Loucy (cell line): ENCODE measurements at regions not wholly inside any gene's neighbourhood (a gene's known extent, or its start where the extent isn't known, plus 50 kb on each side); places are given as distances from the start of the nearest gene placed in this dataset.

ENCODE experiments used
- H2AFZ ChIP-seq: fragments of 200-600 bp; sonication (generic); 2 replicates; pipeline ENCODE4 v1.6.0; 2016; ENCODE audit warnings: antibody characterized with exemption, mild to moderate bottlenecking, low read length, moderate library complexity
- H3F3A ChIP-seq: fragments of 200-600 bp; 2 replicates; pipeline ENCODE4 v1.6.0; 2016; ENCODE audit warnings: antibody characterized with exemption, low read depth, mild to moderate bottlenecking
- H3K27me3 ChIP-seq: fragments of 200-600 bp; sonication (generic); 2 replicates; pipeline ENCODE4 v1.6.1; 2014; ENCODE audit warnings: low read length, mild to moderate bottlenecking; ENCODE audit not compliant: insufficient read depth, poor library complexity, severe bottlenecking
- H3K36me3 ChIP-seq: fragments of 200-600 bp; sonication (generic); 2 replicates; pipeline ENCODE4 v1.6.1; 2016; ENCODE audit warnings: low read length; ENCODE audit not compliant: insufficient read depth
- H3K4me1 ChIP-seq: fragments of 200-600 bp; sonication (generic); 2 replicates; pipeline ENCODE4 v1.5.1; 2014; ENCODE audit warnings: low read length, mild to moderate bottlenecking; ENCODE audit not compliant: insufficient read depth, poor library complexity, severe bottlenecking
- H3K4me2 ChIP-seq: fragments of 200-600 bp; sonication (generic); 2 replicates; pipeline ENCODE4 v1.6.0; 2014; ENCODE audit warnings: antibody characterized with exemption, low read length, low read depth, mild to moderate bottlenecking; ENCODE audit not compliant: poor library complexity, severe bottlenecking
- H3K4me3 ChIP-seq: fragments of 200-600 bp; sonication (generic); 2 replicates; pipeline ENCODE4 v1.5.1; 2014; ENCODE audit warnings: low read length, mild to moderate bottlenecking, mixed read lengths; ENCODE audit not compliant: poor library complexity, severe bottlenecking
- H3K79me2 ChIP-seq: fragments of 200-600 bp; sonication (generic); 2 replicates; pipeline ENCODE4 v1.6.1; 2014; ENCODE audit warnings: low read length; ENCODE audit not compliant: insufficient read depth
- H3K9ac ChIP-seq: fragments of 200-600 bp; sonication (generic); 2 replicates; pipeline ENCODE4 v1.6.0; 2014; ENCODE audit warnings: mild to moderate bottlenecking, low read depth, low read length, moderate library complexity; ENCODE audit not compliant: poor library complexity, severe bottlenecking
- H3K9me2 ChIP-seq: fragments of 200-600 bp; sonication (generic); replicated peaks from 2 replicates; pipeline ENCODE4 v1.6.1; 2016; ENCODE audit warnings: low read depth, low read length, mixed read lengths
- H3K9me3 ChIP-seq: fragments of 200-600 bp; sonication (generic); 2 replicates; pipeline ENCODE4 v1.6.1; 2014; ENCODE audit warnings: mild to moderate bottlenecking, antibody characterized with exemption, low read length, low read depth; ENCODE audit not compliant: insufficient read depth
- H4K20me1 ChIP-seq: fragments of 200-600 bp; sonication (generic); 2 replicates; pipeline ENCODE4 v1.6.0; 2014; ENCODE audit warnings: antibody characterized with exemption, low read length, mild to moderate bottlenecking; ENCODE audit not compliant: insufficient read depth, poor library complexity, severe bottlenecking
- EZH2phosphoT487 ChIP-seq: fragments of 200-600 bp; IDR thresholded peaks from 2 replicates; pipeline ENCODE4 v1.6.1; 2018; ENCODE audit warnings: antibody characterized with exemption, mild to moderate bottlenecking, moderate library complexity, borderline replicate concordance
- TF ChIP-seq, protein P1 (sequence below): fragments of 200-600 bp; sonication (generic); conservative IDR thresholded peaks from 2 replicates; pipeline ENCODE4 v1.5.1; 2014; ENCODE audit warnings: mild to moderate bottlenecking, antibody characterized with exemption, low read length

DNA sequence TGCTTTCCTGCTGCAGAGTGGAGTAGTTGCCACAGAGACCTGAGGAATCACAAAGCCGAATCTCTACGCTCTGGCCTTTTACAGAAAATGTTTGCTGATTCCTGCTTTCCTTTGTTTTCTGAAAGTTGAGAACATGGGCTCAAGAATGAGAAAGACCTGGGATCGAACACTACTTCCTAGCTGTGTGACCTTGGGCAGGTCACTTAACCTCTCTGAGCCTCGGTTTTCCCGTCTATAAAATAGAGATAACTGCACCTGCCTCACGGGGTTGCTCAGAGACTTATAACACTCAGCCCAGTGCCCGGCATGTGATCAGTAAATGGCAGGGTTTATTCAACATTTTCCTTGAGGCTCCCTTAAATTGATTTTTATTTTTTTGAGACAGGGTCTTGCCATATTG, 70.9 kb upstream of the ALX4 start:
- Histone ChIP-seq H3K9me3 (no peaks in the 10 kb centered on the region), H3K27me3 (no peaks in the 10 kb centered on the region), H3K9ac (no peak overlapping the region), H3K79me2 (no peaks in the 10 kb centered on the region), H3K9me2 (no peaks in the 10 kb centered on the region), H3K36me3 (no peaks in the 10 kb centered on the region), H3K4me3 (no peak overlapping the region), H2AFZ (no peak overlapping the region), H3F3A (no peaks in the 10 kb centered on the region), H4K20me1 (no peaks in the 10 kb centered on the region), H3K4me2 (no peak overlapping the region), H3K4me1 (no peaks in the 10 kb centered on the region)
- TF ChIP-seq EZH2phosphoT487: no peak
- TF ChIP-seq, protein P1, sequence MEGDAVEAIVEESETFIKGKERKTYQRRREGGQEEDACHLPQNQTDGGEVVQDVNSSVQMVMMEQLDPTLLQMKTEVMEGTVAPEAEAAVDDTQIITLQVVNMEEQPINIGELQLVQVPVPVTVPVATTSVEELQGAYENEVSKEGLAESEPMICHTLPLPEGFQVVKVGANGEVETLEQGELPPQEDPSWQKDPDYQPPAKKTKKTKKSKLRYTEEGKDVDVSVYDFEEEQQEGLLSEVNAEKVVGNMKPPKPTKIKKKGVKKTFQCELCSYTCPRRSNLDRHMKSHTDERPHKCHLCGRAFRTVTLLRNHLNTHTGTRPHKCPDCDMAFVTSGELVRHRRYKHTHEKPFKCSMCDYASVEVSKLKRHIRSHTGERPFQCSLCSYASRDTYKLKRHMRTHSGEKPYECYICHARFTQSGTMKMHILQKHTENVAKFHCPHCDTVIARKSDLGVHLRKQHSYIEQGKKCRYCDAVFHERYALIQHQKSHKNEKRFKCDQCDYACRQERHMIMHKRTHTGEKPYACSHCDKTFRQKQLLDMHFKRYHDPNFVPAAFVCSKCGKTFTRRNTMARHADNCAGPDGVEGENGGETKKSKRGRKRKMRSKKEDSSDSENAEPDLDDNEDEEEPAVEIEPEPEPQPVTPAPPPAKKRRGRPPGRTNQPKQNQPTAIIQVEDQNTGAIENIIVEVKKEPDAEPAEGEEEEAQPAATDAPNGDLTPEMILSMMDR: no peak

DNA sequence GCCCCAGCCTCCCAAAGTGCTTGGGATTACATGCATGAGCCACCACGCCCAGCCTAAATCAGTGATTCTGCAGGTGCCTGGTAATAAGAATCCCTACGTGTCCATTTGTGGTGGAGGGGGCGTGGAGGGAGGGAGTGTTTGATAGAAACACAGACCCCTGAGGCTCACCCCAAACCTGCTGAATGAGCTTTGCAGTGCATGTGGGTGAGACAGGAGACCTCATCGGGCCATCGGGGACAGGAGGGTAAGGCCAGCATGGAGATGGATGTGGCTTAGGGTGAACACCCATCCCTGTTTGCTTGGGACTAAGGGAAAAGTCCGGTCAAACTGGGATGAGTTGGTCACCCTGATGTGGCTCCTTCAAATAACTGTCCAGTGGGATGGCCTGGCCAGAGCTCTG, 71.3 kb upstream of the ALX4 start:
- H3K9me3 ChIP-seq: no peaks in the 10 kb centered on the region
- TF ChIP-seq, protein P1: no peak
- H3K27me3 ChIP-seq: no peaks in the 10 kb centered on the region
- no peaks in the 10 kb centered on the region for H4K20me1 ChIP-seq
- H3K9me2 ChIP-seq: no peaks in the 10 kb centered on the region
- H3K4me3 ChIP-seq: no peak overlapping the region
- H3K9ac ChIP-seq: no peak overlapping the region
- no peaks in the 10 kb centered on the region for H3K79me2 ChIP-seq
- H3F3A ChIP-seq: no peaks in the 10 kb centered on the region
- H3K4me2 ChIP-seq: no peak overlapping the region
- no peaks in the 10 kb centered on the region for H3K36me3 ChIP-seq
- H2AFZ ChIP-seq: no peak overlapping the region
- no peaks in the 10 kb centered on the region for H3K4me1 ChIP-seq

DNA sequence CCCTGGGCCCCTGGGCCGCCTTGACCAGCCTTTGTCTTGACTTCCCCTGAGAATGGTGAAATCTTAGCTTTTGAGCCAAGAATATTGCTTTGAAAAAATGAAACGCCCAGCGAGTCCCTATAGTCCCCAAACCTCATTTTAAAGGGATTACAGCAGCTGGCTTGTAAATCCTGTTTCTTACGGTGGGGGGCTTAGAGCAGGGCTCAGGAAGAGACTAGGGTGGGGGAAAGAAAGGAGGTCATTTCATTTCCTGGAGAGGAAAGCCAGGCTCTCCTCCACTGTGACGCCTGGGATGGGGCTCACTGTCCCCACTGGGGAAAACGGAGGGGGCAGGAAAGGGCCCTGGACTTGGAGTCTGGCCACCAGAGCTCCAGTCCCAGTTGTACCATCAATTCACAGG, 72.2 kb upstream of the ALX4 start:
- Histone ChIP-seq H3K79me2 (no peaks in the 10 kb centered on the region), H3K4me3 (no peak overlapping the region), H3F3A (no peaks in the 10 kb centered on the region), H3K9ac (no peak overlapping the region), H2AFZ (no peak overlapping the region), H3K9me3 (no peaks in the 10 kb centered on the region), H3K27me3 (no peaks in the 10 kb centered on the region), H3K4me1 (no peaks in the 10 kb centered on the region), H3K9me2 (no peaks in the 10 kb centered on the region), H3K4me2 (no peak overlapping the region), H3K36me3 (no peaks in the 10 kb centered on the region), H4K20me1 (no peaks in the 10 kb centered on the region)
- TF ChIP-seq, protein P1: no peak
- no peak for TF ChIP-seq EZH2phosphoT487
